Sigmoid colon (tissue), 3 donors: ENCODE measurements at regions not wholly inside any gene's neighbourhood (a gene's known extent, or its start where the extent isn't known, plus 50 kb on each side); places are given as distances from the start of the nearest gene placed in this dataset.

ENCODE experiments used
- CTCF ChIP-seq, 4 experiments: fragments of 450-650 bp in 3 of 4; fragments of 200-600 bp in 1 of 4; IDR thresholded peaks; one replicate each; pipeline ENCODE4 v1.5.1; 2016 to 2019; ENCODE audit warnings: antibody characterized with exemption in 4 of 4, mild to moderate bottlenecking in 3 of 4, moderate library complexity in 2 of 4
- POLR2A ChIP-seq, 2 donors: fragments of 450-650 bp; IDR thresholded peaks; one replicate each; pipeline ENCODE4 v1.6.1; 2016; ENCODE audit warnings: antibody characterized with exemption in 2 of 2, mild to moderate bottlenecking in 2 of 2, moderate library complexity in 2 of 2

- TF ChIP-seq POLR2A (IDR thresholded peaks at IDR 0.05): no peak
- TF ChIP-seq CTCF (IDR thresholded peaks at IDR 0.05): no peak
Observed at GRCh38 chr13:95356916-95357315, 55.7 kb upstream of the ABCC4 start.
